ENCODE measurements at regions not wholly inside any gene's neighbourhood (a gene's known extent, or its start where the extent isn't known, plus 50 kb on each side); places are given as distances from the start of the nearest gene placed in this dataset.
A peak's percentile ranks its signal among the peaks of the same experiment; 100 is the strongest.

GRCh38 chr2:56444339-56444738 lies 260.5 kb downstream of the CCDC85A start:
- H3K27ac ChIP-seq (ENCODE audit: low read depth, low read length), result no peak overlapping the region

DNA sequence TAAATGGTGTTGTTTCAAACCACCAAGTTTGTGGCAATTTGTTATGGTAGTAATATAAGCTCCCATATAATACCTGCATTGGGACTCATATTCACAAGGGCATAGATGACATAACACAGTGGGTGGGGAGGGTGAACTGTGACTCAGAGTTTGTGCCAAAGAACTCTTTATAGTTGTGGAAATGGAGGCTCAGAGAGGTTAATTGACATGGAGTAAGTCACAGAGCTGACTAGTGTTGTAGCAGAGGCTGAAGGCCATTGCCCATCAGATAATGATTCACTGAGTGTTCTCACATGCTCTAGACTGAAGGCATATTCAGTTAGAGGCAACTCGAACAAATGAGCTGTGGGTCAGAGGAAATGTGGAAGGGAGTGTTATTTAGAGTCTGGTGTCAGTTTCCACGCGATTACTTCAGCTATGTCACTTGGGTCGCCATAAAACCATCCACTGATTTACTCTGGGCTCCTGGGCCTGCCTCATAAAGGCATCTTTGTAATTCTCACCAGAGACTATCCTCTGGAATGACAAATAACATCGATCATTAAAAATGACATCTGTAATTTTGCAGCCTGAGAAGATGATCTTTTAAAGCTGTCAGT lies 264.7 kb downstream of the CCDC85A start:
- Histone ChIP-seq H3K36me3 (ENCODE audit: control insufficient read depth in 3 of 3, insufficient read depth in 3 of 3, low read length in 3 of 3) (no peaks in the 10 kb centered on the region), H3K9ac (ENCODE audit: low read depth in 1 of 3, low read length in 3 of 3) (no peak overlapping the region), H3K9me3 (ENCODE audit: control insufficient read depth in 3 of 3, low read length in 3 of 3) (peaks cover 0 to 8% (median 0%) of the 10 kb centered on the region in 3 donors), H3K4me1 (ENCODE audit: control insufficient read depth in 3 of 3, insufficient read depth in 3 of 3, low read length in 3 of 3) (peaks cover 3 to 7% (median 5%) of the 10 kb centered on the region in 3 donors), H3K27ac (ENCODE audit: low read depth, low read length) (no peak overlapping the region), H3K4me3 (ENCODE audit: low read length in 3 of 3) (no peak overlapping the region), H3K27me3 (ENCODE audit: control insufficient read depth in 3 of 3, insufficient read depth in 3 of 3, low read length in 3 of 3) (no peaks in the 10 kb centered on the region)

More at GRCh38 chr2:56444339-56444738, 260.5 kb downstream of the CCDC85A start:
- Histone ChIP-seq H3K4me3 (ENCODE audit: low read length in 3 of 3) (no peak overlapping the region), H3K27me3 (ENCODE audit: control insufficient read depth in 3 of 3, insufficient read depth in 3 of 3, low read length in 3 of 3) (no peaks in the 10 kb centered on the region), H3K9ac (ENCODE audit: low read depth in 1 of 3, low read length in 3 of 3) (no peak overlapping the region), H3K9me3 (ENCODE audit: control insufficient read depth in 3 of 3, low read length in 3 of 3) (peaks cover 0 to 4% (median 0%) of the 10 kb centered on the region in 3 donors), H3K4me1 (ENCODE audit: control insufficient read depth in 3 of 3, insufficient read depth in 3 of 3, low read length in 3 of 3) (peaks cover 0 to 5% (median 3%) of the 10 kb centered on the region in 3 donors), H3K36me3 (ENCODE audit: control insufficient read depth in 3 of 3, insufficient read depth in 3 of 3, low read length in 3 of 3) (no peaks in the 10 kb centered on the region)

- no peak overlapping the region for H3K27ac ChIP-seq (ENCODE audit: low read depth, low read length)
- H3K4me1 ChIP-seq (ENCODE audit: control insufficient read depth in 3 of 3, insufficient read depth in 3 of 3, low read length in 3 of 3), result peaks cover 3 to 7% (median 5%) of the 10 kb centered on the region in 3 donors
- peaks cover 0 to 8% (median 0%) of the 10 kb centered on the region in 3 donors for H3K9me3 ChIP-seq (ENCODE audit: control insufficient read depth in 3 of 3, low read length in 3 of 3)
- no peak overlapping the region for H3K4me3 ChIP-seq (ENCODE audit: low read length in 3 of 3)
- no peaks in the 10 kb centered on the region for H3K27me3 ChIP-seq (ENCODE audit: control insufficient read depth in 3 of 3, insufficient read depth in 3 of 3, low read length in 3 of 3)
- no peaks in the 10 kb centered on the region for H3K36me3 ChIP-seq (ENCODE audit: control insufficient read depth in 3 of 3, insufficient read depth in 3 of 3, low read length in 3 of 3)
- H3K9ac ChIP-seq (ENCODE audit: low read depth in 1 of 3, low read length in 3 of 3), result no peak overlapping the region
These were observed 265.2 kb downstream of the CCDC85A start for GRCh38 chr2:56449002-56449431.

- Histone ChIP-seq H3K27me3 (ENCODE audit: control insufficient read depth in 3 of 3, insufficient read depth in 3 of 3, low read length in 3 of 3) (no peaks in the 10 kb centered on the region), H3K36me3 (ENCODE audit: control insufficient read depth in 3 of 3, insufficient read depth in 3 of 3, low read length in 3 of 3) (no peaks in the 10 kb centered on the region), H3K4me1 (ENCODE audit: control insufficient read depth in 3 of 3, insufficient read depth in 3 of 3, low read length in 3 of 3) (peaks cover under 1 to 7% (median 3%) of the 10 kb centered on the region in 3 donors), H3K27ac (ENCODE audit: low read depth, low read length) (no peak overlapping the region), H3K9ac (ENCODE audit: low read depth in 1 of 3, low read length in 3 of 3) (no peak overlapping the region), H3K9me3 (ENCODE audit: control insufficient read depth in 3 of 3, low read length in 3 of 3) (peaks cover 0 to 8% (median 0%) of the 10 kb centered on the region in 3 donors), H3K4me3 (ENCODE audit: low read length in 3 of 3) (no peak overlapping the region)
These were observed 265.7 kb downstream of the CCDC85A start for GRCh38 chr2:56449449-56449860.

GRCh38 chr2:56450047-56450446 lies 266.3 kb downstream of the CCDC85A start:
- peak overlapping the region in 1 of 3 donors; percentile 5 for H3K4me3 ChIP-seq (ENCODE audit: low read length in 3 of 3)
- H3K4me1 ChIP-seq (ENCODE audit: control insufficient read depth in 3 of 3, insufficient read depth in 3 of 3, low read length in 3 of 3), result peaks cover 0 to 7% (median 0%) of the 10 kb centered on the region in 3 donors
- H3K27ac ChIP-seq (ENCODE audit: low read depth, low read length), result no peak overlapping the region
- no peak overlapping the region for H3K9ac ChIP-seq (ENCODE audit: low read depth in 1 of 3, low read length in 3 of 3)
- H3K27me3 ChIP-seq (ENCODE audit: control insufficient read depth in 3 of 3, insufficient read depth in 3 of 3, low read length in 3 of 3), result no peaks in the 10 kb centered on the region
- H3K36me3 ChIP-seq (ENCODE audit: control insufficient read depth in 3 of 3, insufficient read depth in 3 of 3, low read length in 3 of 3), result no peaks in the 10 kb centered on the region
- peaks cover 0 to 8% (median 0%) of the 10 kb centered on the region in 3 donors for H3K9me3 ChIP-seq (ENCODE audit: control insufficient read depth in 3 of 3, low read length in 3 of 3)

DNA sequence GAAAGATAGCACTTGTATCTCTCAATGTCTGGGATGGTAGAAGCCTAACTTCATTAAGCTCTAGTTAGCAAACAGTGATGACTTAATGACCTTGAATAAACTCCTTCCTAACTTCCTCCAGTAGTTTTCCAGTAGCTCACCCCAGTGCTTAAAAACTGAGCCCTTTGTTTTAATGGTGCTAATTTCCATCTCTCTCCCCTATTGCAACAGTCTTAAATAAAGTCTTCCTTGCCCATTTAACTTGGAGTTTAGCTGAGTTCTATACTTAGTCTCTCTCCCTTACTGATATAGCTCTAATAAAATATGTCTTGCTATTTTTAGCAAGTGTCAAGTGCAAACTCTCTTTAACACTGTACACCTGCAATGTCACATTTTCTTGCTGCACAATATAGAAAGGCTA lies 267.0 kb downstream of the CCDC85A start:
- Histone ChIP-seq H3K27me3 (ENCODE audit: control insufficient read depth in 3 of 3, insufficient read depth in 3 of 3, low read length in 3 of 3) (no peaks in the 10 kb centered on the region), H3K27ac (ENCODE audit: low read depth, low read length) (no peak overlapping the region), H3K4me1 (ENCODE audit: control insufficient read depth in 3 of 3, insufficient read depth in 3 of 3, low read length in 3 of 3) (peaks cover 0 to 7% (median 0%) of the 10 kb centered on the region in 3 donors), H3K9ac (ENCODE audit: low read depth in 1 of 3, low read length in 3 of 3) (no peak overlapping the region), H3K9me3 (ENCODE audit: control insufficient read depth in 3 of 3, low read length in 3 of 3) (peaks cover 0 to 8% (median 0%) of the 10 kb centered on the region in 3 donors), H3K36me3 (ENCODE audit: control insufficient read depth in 3 of 3, insufficient read depth in 3 of 3, low read length in 3 of 3) (no peaks in the 10 kb centered on the region), H3K4me3 (ENCODE audit: low read length in 3 of 3) (no peak overlapping the region)

- Histone ChIP-seq H3K9ac (ENCODE audit: low read depth in 1 of 3, low read length in 3 of 3) (no peak overlapping the region), H3K27me3 (ENCODE audit: control insufficient read depth in 3 of 3, insufficient read depth in 3 of 3, low read length in 3 of 3) (no peaks in the 10 kb centered on the region), H3K4me3 (ENCODE audit: low read length in 3 of 3) (no peak overlapping the region), H3K4me1 (ENCODE audit: control insufficient read depth in 3 of 3, insufficient read depth in 3 of 3, low read length in 3 of 3) (no peaks in the 10 kb centered on the region), H3K27ac (ENCODE audit: low read depth, low read length) (no peak overlapping the region), H3K9me3 (ENCODE audit: control insufficient read depth in 3 of 3, low read length in 3 of 3) (peaks cover 0 to 2% (median 0%) of the 10 kb centered on the region in 3 donors), H3K36me3 (ENCODE audit: control insufficient read depth in 3 of 3, insufficient read depth in 3 of 3, low read length in 3 of 3) (no peaks in the 10 kb centered on the region)
These were observed 271.9 kb downstream of the CCDC85A start for GRCh38 chr2:56455642-56456041.

- Histone ChIP-seq H3K27me3 (ENCODE audit: control insufficient read depth in 3 of 3, insufficient read depth in 3 of 3, low read length in 3 of 3) (no peaks in the 10 kb centered on the region), H3K4me3 (ENCODE audit: low read length in 3 of 3) (no peak overlapping the region), H3K27ac (ENCODE audit: low read depth, low read length) (no peak overlapping the region), H3K9ac (ENCODE audit: low read depth in 1 of 3, low read length in 3 of 3) (no peak overlapping the region), H3K4me1 (ENCODE audit: control insufficient read depth in 3 of 3, insufficient read depth in 3 of 3, low read length in 3 of 3) (no peaks in the 10 kb centered on the region), H3K36me3 (ENCODE audit: control insufficient read depth in 3 of 3, insufficient read depth in 3 of 3, low read length in 3 of 3) (no peaks in the 10 kb centered on the region), H3K9me3 (ENCODE audit: control insufficient read depth in 3 of 3, low read length in 3 of 3) (no peaks in the 10 kb centered on the region)
These were observed 273.0 kb downstream of the CCDC85A start for GRCh38 chr2:56456791-56457190.

DNA sequence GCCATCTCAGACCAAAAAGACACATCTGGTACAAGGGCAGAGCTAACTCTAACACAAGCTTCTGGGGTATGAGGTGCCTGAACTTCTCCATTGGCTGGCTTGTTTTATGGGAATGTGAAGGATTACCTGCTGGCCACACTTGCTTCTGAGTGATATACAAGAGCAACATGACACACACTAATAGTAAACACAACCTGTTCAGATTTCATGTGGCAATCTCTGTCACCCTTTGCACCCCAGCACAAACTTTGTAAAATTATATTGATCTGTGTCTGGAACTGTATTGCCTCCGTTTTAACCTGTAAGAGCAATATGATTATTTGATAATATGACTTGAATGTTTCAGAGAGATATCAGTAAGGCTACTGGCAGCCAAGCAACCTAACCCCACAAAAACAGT lies 276.7 kb downstream of the CCDC85A start:
- Histone ChIP-seq H3K27ac (ENCODE audit: low read depth, low read length) (no peak overlapping the region), H3K4me3 (ENCODE audit: low read length in 3 of 3) (no peak overlapping the region), H3K9me3 (ENCODE audit: control insufficient read depth in 3 of 3, low read length in 3 of 3) (no peaks in the 10 kb centered on the region), H3K36me3 (ENCODE audit: control insufficient read depth in 3 of 3, insufficient read depth in 3 of 3, low read length in 3 of 3) (no peaks in the 10 kb centered on the region), H3K4me1 (ENCODE audit: control insufficient read depth in 3 of 3, insufficient read depth in 3 of 3, low read length in 3 of 3) (no peaks in the 10 kb centered on the region), H3K27me3 (ENCODE audit: control insufficient read depth in 3 of 3, insufficient read depth in 3 of 3, low read length in 3 of 3) (no peaks in the 10 kb centered on the region), H3K9ac (ENCODE audit: low read depth in 1 of 3, low read length in 3 of 3) (no peak overlapping the region)

DNA sequence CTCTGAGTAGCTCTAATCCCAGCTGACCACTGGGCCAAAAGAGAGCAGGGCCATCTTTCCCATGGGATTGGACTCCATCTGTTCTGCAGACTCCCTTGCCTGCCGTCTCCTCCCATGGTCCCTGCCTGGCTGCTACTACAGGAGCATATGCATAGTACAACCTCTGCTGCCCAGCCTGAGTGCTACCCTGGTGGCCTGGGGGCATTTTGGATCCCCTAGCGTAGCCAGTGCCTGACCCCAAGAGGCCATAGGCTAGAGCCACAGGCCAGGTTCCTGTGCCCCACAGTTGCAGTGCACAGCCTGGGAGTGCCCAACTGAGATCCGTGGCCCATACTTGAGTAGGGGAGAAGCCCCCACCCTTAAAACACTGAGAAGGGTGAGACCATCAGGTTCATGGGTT lies 280.3 kb downstream of the CCDC85A start:
- Histone ChIP-seq H3K4me1 (ENCODE audit: control insufficient read depth in 3 of 3, insufficient read depth in 3 of 3, low read length in 3 of 3) (no peaks in the 10 kb centered on the region), H3K36me3 (ENCODE audit: control insufficient read depth in 3 of 3, insufficient read depth in 3 of 3, low read length in 3 of 3) (no peaks in the 10 kb centered on the region), H3K9ac (ENCODE audit: low read depth in 1 of 3, low read length in 3 of 3) (no peak overlapping the region), H3K9me3 (ENCODE audit: control insufficient read depth in 3 of 3, low read length in 3 of 3) (no peaks in the 10 kb centered on the region), H3K27ac (ENCODE audit: low read depth, low read length) (no peak overlapping the region), H3K27me3 (ENCODE audit: control insufficient read depth in 3 of 3, insufficient read depth in 3 of 3, low read length in 3 of 3) (no peaks in the 10 kb centered on the region), H3K4me3 (ENCODE audit: low read length in 3 of 3) (no peak overlapping the region)
